GM23338 (cell line): ENCODE measurements at regions not wholly inside any gene's neighbourhood (a gene's known extent, or its start where the extent isn't known, plus 50 kb on each side); places are given as distances from the start of the nearest gene placed in this dataset.

Experiments
- ATAC-seq: fragments of 200-7000 bp; cut with Tn5 transposase; 3 replicates; pipeline ENCODE4 v1.9.1; 2020
- DNase-seq: peaks from one replicate; pipeline ENCODE4 v3.0.0-alpha.2; 2015; ENCODE audit warnings: low spot score
- H2AFZ ChIP-seq: fragments of 200-600 bp; sonication (generic); 2 replicates; pipeline ENCODE4 v1.8.0; 2016; ENCODE audit warnings: antibody characterized with exemption, mild to moderate bottlenecking, moderate library complexity
- H3F3A ChIP-seq: fragments of 200-600 bp; sonication (generic); replicated peaks from 2 replicates; pipeline ENCODE4 v1.8.0; 2017; ENCODE audit warnings: antibody characterized with exemption, mixed run types, low read depth
- H3K27ac ChIP-seq: fragments of 200-600 bp; sonication (generic); 2 replicates; pipeline ENCODE4 v1.6.1; 2016; ENCODE audit warnings: low read depth
- H3K27me3 ChIP-seq: fragments of 200-600 bp; sonication (generic); 2 replicates; pipeline ENCODE4 v1.8.0; 2016; ENCODE audit warnings: mild to moderate bottlenecking, mixed run types, moderate library complexity; ENCODE audit not compliant: insufficient read depth
- H3K36me3 ChIP-seq: fragments of 200-600 bp; sonication (generic); 2 replicates; pipeline ENCODE4 v1.8.0; 2016; ENCODE audit warnings: mild to moderate bottlenecking; ENCODE audit not compliant: insufficient read depth
- H3K4me1 ChIP-seq: fragments of 200-600 bp; sonication (generic); 2 replicates; pipeline ENCODE4 v1.8.0; 2016; ENCODE audit warnings: mild to moderate bottlenecking, moderate library complexity; ENCODE audit not compliant: insufficient read depth
- H3K4me2 ChIP-seq: fragments of 200-600 bp; sonication (generic); 2 replicates; pipeline ENCODE4 v1.7.1; 2017; ENCODE audit warnings: mixed run types
- H3K4me3 ChIP-seq: fragments of 200-600 bp; sonication (generic); 2 replicates; pipeline ENCODE4 v1.6.1; 2016; ENCODE audit warnings: mixed run types
- H3K79me2 ChIP-seq: fragments of 200-600 bp; sonication (generic); replicated peaks from 2 replicates; pipeline ENCODE4 v1.8.0; 2017; ENCODE audit warnings: mild to moderate bottlenecking; ENCODE audit not compliant: insufficient read depth
- H3K9me2 ChIP-seq: fragments of 200-600 bp; sonication (generic); 2 replicates; pipeline ENCODE4 v1.8.0; 2017; ENCODE audit not compliant: insufficient read depth
- H4K20me1 ChIP-seq: fragments of 200-600 bp; sonication (generic); replicated peaks from 2 replicates; pipeline ENCODE4 v1.8.0; 2017; ENCODE audit warnings: mild to moderate bottlenecking; ENCODE audit not compliant: insufficient read depth
- H3K27ac Mint-ChIP-seq: 2 replicates; pipeline ENCODE4 v1.8.0; 2020; ENCODE audit warnings: inconsistent platforms, mild to moderate bottlenecking, moderate library complexity, mixed read lengths
- H3K27me3 Mint-ChIP-seq: 3 replicates; pipeline ENCODE4 v1.8.0; 2022; ENCODE audit warnings: low read depth, mild to moderate bottlenecking, moderate library complexity, mixed read lengths, inconsistent platforms; ENCODE audit not compliant: insufficient read depth, poor library complexity
- H3K36me3 Mint-ChIP-seq: 3 replicates; pipeline ENCODE4 v1.8.0; 2021; ENCODE audit warnings: low read depth, mild to moderate bottlenecking, inconsistent platforms, moderate library complexity, mixed read lengths
- H3K4me1 Mint-ChIP-seq: 3 replicates; pipeline ENCODE4 v1.8.0; 2020; ENCODE audit warnings: mild to moderate bottlenecking, inconsistent platforms, mixed read lengths
- H3K4me3 Mint-ChIP-seq: 3 replicates; pipeline ENCODE4 v1.8.0; 2021; ENCODE audit warnings: moderate library complexity, mild to moderate bottlenecking, inconsistent platforms, mixed read lengths
- H3K9me3 Mint-ChIP-seq: 3 replicates; pipeline ENCODE4 v1.8.0; 2020; ENCODE audit warnings: moderate library complexity, mild to moderate bottlenecking, inconsistent platforms, mixed read lengths
- CREB1 ChIP-seq: fragments of 250-450 bp; sonication (Bioruptor Pico); IDR thresholded peaks from 2 replicates; pipeline ENCODE4 v1.5.0; 2020; ENCODE audit warnings: low read depth, mild to moderate bottlenecking, moderate library complexity
- CTCF ChIP-seq, 2 experiments: fragments of 200-600 bp in 1 of 2; sonication (generic) in 1 of 2; conservative IDR thresholded peaks; 2 replicates each; pipeline versions ENCODE4 v1.5.1 to v1.6.1; 2016 to 2017; ENCODE audit warnings: antibody characterized with exemption in 2 of 2, low read depth in 2 of 2, mild to moderate bottlenecking in 2 of 2, moderate library complexity in 1 of 2
- ETS1 ChIP-seq: IDR thresholded peaks from 2 replicates; pipeline ENCODE4 v1.6.1; 2016; ENCODE audit warnings: antibody characterized with exemption
- EZH2 ChIP-seq: fragments of 200-600 bp; sonication (generic); IDR thresholded peaks from one replicate; pipeline ENCODE4 v1.8.0; 2017; ENCODE audit warnings: antibody characterized with exemption, mild to moderate bottlenecking, low read depth; ENCODE audit not compliant: unreplicated experiment
- EZH2phosphoT487 ChIP-seq: fragments of 200-600 bp; sonication (generic); IDR thresholded peaks from one replicate; pipeline ENCODE4 v1.8.1; 2018; ENCODE audit warnings: antibody characterized with exemption; ENCODE audit not compliant: unreplicated experiment
- JUNB ChIP-seq: IDR thresholded peaks from one replicate; pipeline ENCODE4 v1.6.1; 2016; ENCODE audit warnings: antibody characterized with exemption; ENCODE audit not compliant: unreplicated experiment
- NANOG ChIP-seq: IDR thresholded peaks from 2 replicates; pipeline ENCODE4 v1.6.1; 2016; ENCODE audit warnings: antibody characterized with exemption, borderline replicate concordance
- POLR2AphosphoS5 ChIP-seq: IDR thresholded peaks from 2 replicates; pipeline ENCODE4 v1.6.1; 2016; ENCODE audit warnings: antibody characterized with exemption, low read depth
- REST ChIP-seq: IDR thresholded peaks from one replicate; pipeline ENCODE4 v1.6.1; 2018; ENCODE audit warnings: antibody characterized with exemption; ENCODE audit not compliant: unreplicated experiment
- STAT1 ChIP-seq: IDR thresholded peaks from one replicate; pipeline ENCODE4 v1.6.1; 2016; ENCODE audit warnings: antibody characterized with exemption; ENCODE audit not compliant: unreplicated experiment
- ZNF114 ChIP-seq: fragments of 250-450 bp; sonication (Bioruptor Pico); IDR thresholded peaks from 2 replicates; pipeline ENCODE4 v1.5.0; 2020; ENCODE audit warnings: mild to moderate bottlenecking, moderate library complexity
- ZNF331 ChIP-seq: fragments of 250-450 bp; sonication (Bioruptor Pico); IDR thresholded peaks from 2 replicates; pipeline ENCODE4 v1.5.0; 2020; ENCODE audit warnings: low read depth, mild to moderate bottlenecking, moderate library complexity
- ZNF462 ChIP-seq: fragments of 250-450 bp; sonication (Bioruptor Pico); IDR thresholded peaks from 2 replicates; pipeline ENCODE4 v1.5.0; 2020; ENCODE audit warnings: mild to moderate bottlenecking, moderate library complexity

- H3K4me1 ChIP-seq: no peaks in the 10 kb centered on the region
- no peaks in the 10 kb centered on the region for H3K27me3 ChIP-seq
- no peak overlapping the region for H2AFZ ChIP-seq
- no peaks in the 10 kb centered on the region for H3F3A ChIP-seq
- Mint-ChIP-seq H3K36me3 (peaks cover 20% of the 10 kb centered on the region), H3K27me3 (peaks cover 4% of the 10 kb centered on the region), H3K27ac (no peak overlapping the region), H3K4me3 (no peak overlapping the region), H3K9me3 (peaks cover 51% of the 10 kb centered on the region), H3K4me1 (no peaks in the 10 kb centered on the region)
- no peak for TF ChIP-seq ZNF462 (CRISPR knock-in tag)
- TF ChIP-seq JUNB: no peak
- TF ChIP-seq NANOG: no peak
- TF ChIP-seq ETS1: no peak
- TF ChIP-seq EZH2: no peak
- no peak for TF ChIP-seq STAT1
- no peak for TF ChIP-seq CTCF (conservative IDR thresholded peaks at IDR 0.05; ENCODE audit: low read depth in 2 of 2)
- no peak for TF ChIP-seq POLR2AphosphoS5
- TF ChIP-seq ZNF331: no peak
- TF ChIP-seq ZNF114 (CRISPR knock-in tag): no peak
- TF ChIP-seq EZH2phosphoT487: no peak
- TF ChIP-seq REST: no peak
- TF ChIP-seq CREB1: no peak
- H3K4me2 ChIP-seq: no peak overlapping the region
- no peaks in the 10 kb centered on the region for H3K36me3 ChIP-seq
- no peaks in the 10 kb centered on the region for H3K79me2 ChIP-seq
- no peak for DNase-seq
- no peak overlapping the region for H3K27ac ChIP-seq
- ATAC-seq: no peak
- H3K9me2 ChIP-seq: no peaks in the 10 kb centered on the region
- H4K20me1 ChIP-seq: no peaks in the 10 kb centered on the region
- H3K4me3 ChIP-seq: no peak overlapping the region
These were observed 66.0 kb upstream of the ZNF527 start for GRCh38 chr19:37304884-37305255.
